NOMO-1 treated with dmso at 0.1 percent for 144 hours (cell line): ENCODE measurements at regions not wholly inside any gene's neighbourhood (a gene's known extent, or its start where the extent isn't known, plus 50 kb on each side); places are given as distances from the start of the nearest gene placed in this dataset.

Source experiments
- DNase-seq: peaks from one replicate; lab custom pipeline; 2025; ENCODE audit not compliant: unreplicated experiment; lab: John Stamatoyannopoulos, UW

GRCh38 chr9:93730648-93731047 lies 154.3 kb downstream of the PHF2 start:
- no peak for DNase-seq

DNA sequence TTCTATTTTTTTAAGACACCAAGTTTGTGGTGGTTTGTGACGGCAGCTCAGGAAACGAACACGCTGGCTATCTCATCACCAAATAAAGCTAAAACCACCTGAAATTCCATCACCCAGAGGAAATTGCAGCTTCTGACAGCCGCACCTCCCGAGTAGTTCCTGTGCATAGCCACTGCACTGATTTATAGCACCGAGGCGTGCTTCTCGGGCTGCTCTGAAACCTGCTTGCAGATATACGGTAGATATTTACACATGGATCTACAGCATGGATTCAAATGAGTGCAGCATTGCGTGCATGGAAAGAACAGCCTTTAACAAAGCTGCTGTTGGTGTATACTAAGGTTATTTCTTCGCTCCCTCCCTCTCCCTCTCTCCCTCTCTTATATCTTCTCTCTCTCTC lies 153.8 kb downstream of the PHF2 start:
- DNase-seq, result no peak
